AG10803 (cell line): ENCODE measurements at regions not wholly inside any gene's neighbourhood (a gene's known extent, or its start where the extent isn't known, plus 50 kb on each side); places are given as distances from the start of the nearest gene placed in this dataset.

Experiments used
- DNase-seq: peaks from one replicate; pipeline ENCODE4 v3.0.0; 2010; ENCODE audit warnings: low read depth
- H3K4me3 ChIP-seq: 2 replicates; pipeline ENCODE4 v1.5.1; 2011; ENCODE audit warnings: mild to moderate bottlenecking, low read length, control low read depth
- CTCF ChIP-seq: conservative IDR thresholded peaks from 2 replicates; pipeline ENCODE4 v1.5.1; 2011; ENCODE audit warnings: mild to moderate bottlenecking, low read length, control low read depth, inconsistent platforms

- H3K4me3 ChIP-seq = no peak overlapping the region
- TF ChIP-seq CTCF = no peak
- DNase-seq = no peak
Observed at GRCh38 chr3:82044930-82045705, 283.7 kb upstream of the GBE1 start.

GRCh38 chr3:82038556-82038955 lies 277.1 kb upstream of the GBE1 start:
- no peak overlapping the region for H3K4me3 ChIP-seq
- peak; percentile 24 for DNase-seq
- TF ChIP-seq CTCF = no peak

- H3K4me3 ChIP-seq = no peak overlapping the region
- DNase-seq = no peak
- TF ChIP-seq CTCF = no peak
Observed at GRCh38 chr3:82033186-82033585, 271.7 kb upstream of the GBE1 start.

- DNase-seq = no peak
- no peak overlapping the region for H3K4me3 ChIP-seq
- TF ChIP-seq CTCF = no peak
Observed at GRCh38 chr3:82031596-82031995, 270.2 kb upstream of the GBE1 start.

- TF ChIP-seq CTCF = no peak
- DNase-seq = no peak
- no peak overlapping the region for H3K4me3 ChIP-seq
Observed at GRCh38 chr3:82030916-82031315, 269.5 kb upstream of the GBE1 start.

- DNase-seq = no peak
- TF ChIP-seq CTCF = no peak
Observed at GRCh38 chr3:82022836-82023235, 261.4 kb upstream of the GBE1 start.

GRCh38 chr3:82020282-82020681 lies 258.8 kb upstream of the GBE1 start:
- no peak for TF ChIP-seq CTCF
- DNase-seq = no peak
- no peak overlapping the region for H3K4me3 ChIP-seq

More at GRCh38 chr3:82022836-82023235, 261.4 kb upstream of the GBE1 start:
- H3K4me3 ChIP-seq = no peak overlapping the region
